ENCODE measurements at regions not wholly inside any gene's neighbourhood (a gene's known extent, or its start where the extent isn't known, plus 50 kb on each side); places are given as distances from the start of the nearest gene placed in this dataset.

DNA sequence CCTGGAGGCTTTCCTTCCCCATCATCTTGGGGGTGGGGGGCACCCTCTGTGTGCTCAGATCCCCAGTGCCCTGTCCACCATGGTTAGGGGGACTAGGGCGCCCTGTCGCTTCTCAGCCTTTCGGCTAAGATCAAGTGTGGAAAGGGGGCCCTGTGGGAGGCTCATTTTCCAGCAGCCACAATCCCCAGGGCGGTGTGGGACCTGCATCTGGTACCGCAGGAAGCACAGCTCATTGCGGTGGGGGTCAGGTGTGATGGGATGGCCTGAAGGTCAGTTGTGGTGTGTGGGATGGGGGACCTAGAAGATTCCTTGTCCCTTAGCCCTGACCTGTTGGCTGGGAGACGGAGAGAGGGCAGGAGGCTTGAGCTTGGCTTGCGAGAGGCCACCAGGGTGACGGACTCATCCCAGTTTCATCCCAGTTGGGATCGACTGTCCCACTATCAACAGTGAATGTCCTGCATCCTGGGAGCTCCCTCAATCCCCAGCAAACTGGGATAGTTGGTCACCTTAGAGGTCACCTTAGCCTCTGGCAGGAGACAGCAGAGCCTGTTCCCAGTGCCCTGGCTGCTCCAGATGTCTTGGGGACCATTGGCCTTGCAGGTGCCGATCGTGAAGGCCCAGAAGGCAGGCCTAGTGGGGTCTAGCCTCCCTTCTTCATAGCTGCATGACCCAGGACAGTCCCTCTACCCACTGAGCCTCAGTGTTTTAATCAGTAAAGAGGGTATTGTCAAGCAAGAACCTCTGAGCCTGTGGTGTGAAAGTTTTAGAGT, 64.5 kb upstream of the PMEPA1 start:
- FAIRE-seq (no peak), DNase-seq (ENCODE audit: low read depth, low spot score) (no peak)
- H2AFZ ChIP-seq (ENCODE audit: low read depth, low read length) = no peak overlapping the region
- intact Hi-C loops (cut with micrococcal nuclease) (no loop called here), dilution Hi-C loops (cut with MboI; ENCODE audit: extremely low pct_ligation_motif_present, low sequenced_read_pairs) (no loop called here)
- no peak overlapping the region for H3K4me3 ChIP-seq (replicated peaks in 1 of 3; ENCODE audit: insufficient read depth in 1 of 3, low read depth in 1 of 3, low read length in 3 of 3)
- POLR2A ChIA-PET = no interaction called here
- no peak overlapping the region for H3K9ac ChIP-seq (replicated peaks; ENCODE audit: extremely low read depth, insufficient read depth, low read length)
- no peaks in the 10 kb centered on the region for H4K20me1 ChIP-seq (replicated peaks; ENCODE audit: control insufficient read depth, extremely low read depth, insufficient read depth, low read length)
- TF ChIP-seq, protein P1, sequence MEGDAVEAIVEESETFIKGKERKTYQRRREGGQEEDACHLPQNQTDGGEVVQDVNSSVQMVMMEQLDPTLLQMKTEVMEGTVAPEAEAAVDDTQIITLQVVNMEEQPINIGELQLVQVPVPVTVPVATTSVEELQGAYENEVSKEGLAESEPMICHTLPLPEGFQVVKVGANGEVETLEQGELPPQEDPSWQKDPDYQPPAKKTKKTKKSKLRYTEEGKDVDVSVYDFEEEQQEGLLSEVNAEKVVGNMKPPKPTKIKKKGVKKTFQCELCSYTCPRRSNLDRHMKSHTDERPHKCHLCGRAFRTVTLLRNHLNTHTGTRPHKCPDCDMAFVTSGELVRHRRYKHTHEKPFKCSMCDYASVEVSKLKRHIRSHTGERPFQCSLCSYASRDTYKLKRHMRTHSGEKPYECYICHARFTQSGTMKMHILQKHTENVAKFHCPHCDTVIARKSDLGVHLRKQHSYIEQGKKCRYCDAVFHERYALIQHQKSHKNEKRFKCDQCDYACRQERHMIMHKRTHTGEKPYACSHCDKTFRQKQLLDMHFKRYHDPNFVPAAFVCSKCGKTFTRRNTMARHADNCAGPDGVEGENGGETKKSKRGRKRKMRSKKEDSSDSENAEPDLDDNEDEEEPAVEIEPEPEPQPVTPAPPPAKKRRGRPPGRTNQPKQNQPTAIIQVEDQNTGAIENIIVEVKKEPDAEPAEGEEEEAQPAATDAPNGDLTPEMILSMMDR (IDR thresholded peaks at IDR 0.05; ENCODE audit: extremely low read depth in 1 of 2, insufficient read depth in 1 of 2, low read depth in 1 of 2, low read length in 2 of 2) = no peak
- no peak for TF ChIP-seq POLR2AphosphoS5 (IDR thresholded peaks at IDR 0.05; ENCODE audit: insufficient read depth, low read depth, low read length)
- TF ChIP-seq JUN (IDR thresholded peaks at IDR 0.05; ENCODE audit: borderline replicate concordance, insufficient read depth, insufficient read length, low read depth) = no peak
- TF ChIP-seq POLR2A (IDR thresholded peaks at IDR 0.05; ENCODE audit: low read depth, low read length) = no peak
- no peak for TF ChIP-seq MYC (IDR thresholded peaks at IDR 0.05; ENCODE audit: low read depth, low read length)
- H3K4me2 ChIP-seq (ENCODE audit: insufficient read depth, low read length) = no peak overlapping the region
- no peaks in the 10 kb centered on the region for H3K9me3 ChIP-seq (replicated peaks; ENCODE audit: control insufficient read depth, insufficient read depth, low read length)
- no TSS peak for BruUV-seq (replicated peaks)
- CTCF ChIA-PET = interaction anchor here (1.0 to 1.3 kb wide), 2 partner anchors 9 to 318 kb away, joined by 3 to 4 read pairs; no protein-coding TSS in a partner anchor
- H3K79me2 ChIP-seq (ENCODE audit: control insufficient read depth, insufficient read depth, low read length) = no peaks in the 10 kb centered on the region
- H3K36me3 ChIP-seq (ENCODE audit: control insufficient read depth in 2 of 2, extremely low read depth in 1 of 2, insufficient read depth in 2 of 2, low read length in 2 of 2) = no peaks in the 10 kb centered on the region
- H3K4me1 ChIP-seq (ENCODE audit: control insufficient read depth, extremely low read depth, insufficient read depth, low read length) = peaks cover 26% of the 10 kb centered on the region
- no peaks in the 10 kb centered on the region for H3K27me3 ChIP-seq (ENCODE audit: control insufficient read depth in 2 of 2, insufficient read depth in 2 of 2, low read length in 2 of 2)
- H3K27ac ChIP-seq (ENCODE audit: insufficient read depth, low read depth, low read length) = no peak overlapping the region
- no peaks in the 10 kb centered on the region for H3K9me1 ChIP-seq (replicated peaks; ENCODE audit: control insufficient read depth, extremely low read depth, insufficient read depth, low read length)
